ENCODE measurements at regions not wholly inside any gene's neighbourhood (a gene's known extent, or its start where the extent isn't known, plus 50 kb on each side); places are given as distances from the start of the nearest gene placed in this dataset.

DNA sequence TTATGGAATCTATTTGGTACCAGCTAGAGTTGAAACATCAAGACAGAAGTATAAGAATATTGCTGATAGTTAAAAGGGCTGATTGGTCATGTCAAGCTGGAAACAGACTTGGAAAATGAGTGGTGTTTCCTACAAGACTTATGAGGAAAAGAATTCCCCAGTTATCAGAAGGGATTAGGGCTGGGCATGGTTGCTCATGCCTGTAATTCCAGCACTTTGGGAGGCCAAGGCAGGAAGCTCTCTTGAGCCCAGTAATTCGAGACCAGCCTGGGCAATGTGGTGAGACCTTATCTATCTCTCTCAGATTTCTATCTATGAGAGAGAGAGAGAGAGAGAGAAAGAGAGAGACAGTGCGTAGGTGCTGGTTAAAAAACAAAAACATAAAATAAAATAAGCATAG, 139.5 kb upstream of the PMFBP1 start:
- 0% methylated on average over 2 of the region's 2 CpGs for WGBS (ENCODE audit: insufficient coverage, low coverage, missing lambda C conversion rate)
- Histone ChIP-seq H3K36me3 (ENCODE audit: control insufficient read depth, insufficient read depth, low read length) (no peaks in the 10 kb centered on the region), H3K4me1 (replicated peaks in 1 of 2; ENCODE audit: control insufficient read depth in 2 of 2, insufficient read depth in 2 of 2, low read length in 2 of 2) (no peaks in the 10 kb centered on the region), H3K9me3 (replicated peaks; ENCODE audit: control insufficient read depth, insufficient read depth, low read depth, low read length) (no peaks in the 10 kb centered on the region), H3K9ac (ENCODE audit: insufficient read depth in 1 of 2, low read depth in 2 of 2, low read length in 2 of 2) (no peak overlapping the region), H2AFZ (ENCODE audit: low read depth, low read length) (no peak overlapping the region), H3K9me1 (ENCODE audit: control insufficient read depth, insufficient read depth, low read length) (no peaks in the 10 kb centered on the region), H3K27ac (ENCODE audit: extremely low read depth, low read depth, low read length) (no peak overlapping the region), H3K79me2 (ENCODE audit: control insufficient read depth, insufficient read depth, low read length) (no peaks in the 10 kb centered on the region), H4K20me1 (replicated peaks; ENCODE audit: control insufficient read depth, insufficient read depth, low read length) (no peaks in the 10 kb centered on the region), H3K4me3 (no peak overlapping the region), H3K4me2 (ENCODE audit: insufficient read depth, low read length) (no peak overlapping the region), H3K27me3 (ENCODE audit: control insufficient read depth in 2 of 2, insufficient read depth in 2 of 2, low read length in 2 of 2) (no peaks in the 10 kb centered on the region)
- TF ChIP-seq KDM1A (IDR thresholded peaks at IDR 0.05) = no peak
- ChIA-PET POLR2A (no interaction called here), CTCF (ENCODE audit: low intra/inter-chr PET ratio) (no interaction called here)
- ATAC-seq = no peak
- no TSS peak for BruUV-seq (replicated peaks)
- intact Hi-C loops (cut with micrococcal nuclease) = no loop called here
- no peak for DNase-seq (ENCODE audit: extremely low read depth in 1 of 4, low spot score in 3 of 4)
- FAIRE-seq = no peak
- in situ Hi-C loops (cut with MboI) = no loop called here

DNA sequence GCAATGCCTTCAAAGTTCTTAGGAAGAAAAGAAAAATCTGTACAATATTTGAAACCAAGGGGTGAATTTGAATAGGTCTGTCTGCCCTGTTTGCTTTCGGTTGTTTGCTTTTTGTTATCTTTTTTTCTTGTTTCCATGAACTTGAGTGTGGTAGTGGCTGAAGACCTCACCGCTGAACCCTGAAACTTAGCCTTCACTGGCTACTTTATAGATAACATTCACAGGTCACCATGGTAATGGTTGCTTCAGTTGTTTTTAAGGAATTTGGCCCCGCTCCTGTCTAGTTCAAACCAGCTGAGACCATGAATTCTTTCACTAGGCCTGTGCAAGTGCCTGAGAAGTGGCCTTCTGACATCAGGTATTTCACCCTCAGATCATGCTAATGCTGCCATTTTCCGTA, 137.0 kb upstream of the PMFBP1 start:
- intact Hi-C loops (cut with micrococcal nuclease) = no loop called here
- H3K4me1 ChIP-seq (replicated peaks in 1 of 2; ENCODE audit: control insufficient read depth in 2 of 2, insufficient read depth in 2 of 2, low read length in 2 of 2) = no peaks in the 10 kb centered on the region
- no peak overlapping the region for H3K9ac ChIP-seq (ENCODE audit: insufficient read depth in 1 of 2, low read depth in 2 of 2, low read length in 2 of 2)
- in situ Hi-C loops (cut with MboI) = no loop called here
- ChIA-PET POLR2A (no interaction called here), CTCF (ENCODE audit: low intra/inter-chr PET ratio) (no interaction called here)
- no peak overlapping the region for H2AFZ ChIP-seq (ENCODE audit: low read depth, low read length)
- H3K36me3 ChIP-seq (ENCODE audit: control insufficient read depth, insufficient read depth, low read length) = no peaks in the 10 kb centered on the region
- H3K79me2 ChIP-seq (ENCODE audit: control insufficient read depth, insufficient read depth, low read length) = no peaks in the 10 kb centered on the region
- FAIRE-seq (no peak), ATAC-seq (no peak), DNase-seq (ENCODE audit: extremely low read depth in 1 of 4, low spot score in 3 of 4) (no peak)
- no peaks in the 10 kb centered on the region for H4K20me1 ChIP-seq (replicated peaks; ENCODE audit: control insufficient read depth, insufficient read depth, low read length)
- H3K27me3 ChIP-seq (ENCODE audit: control insufficient read depth in 2 of 2, insufficient read depth in 2 of 2, low read length in 2 of 2) = no peaks in the 10 kb centered on the region
- H3K9me1 ChIP-seq (ENCODE audit: control insufficient read depth, insufficient read depth, low read length) = no peaks in the 10 kb centered on the region
- 3% methylated on average over 4 of the region's 4 CpGs for WGBS (ENCODE audit: insufficient coverage, low coverage, missing lambda C conversion rate)
- H3K9me3 ChIP-seq (replicated peaks; ENCODE audit: control insufficient read depth, insufficient read depth, low read depth, low read length) = no peaks in the 10 kb centered on the region
- no TSS peak for BruUV-seq (replicated peaks)
- no peak overlapping the region for H3K27ac ChIP-seq (ENCODE audit: extremely low read depth, low read depth, low read length)
- H3K4me2 ChIP-seq (ENCODE audit: insufficient read depth, low read length) = no peak overlapping the region
- no peak overlapping the region for H3K4me3 ChIP-seq
- TF ChIP-seq, protein P1, sequence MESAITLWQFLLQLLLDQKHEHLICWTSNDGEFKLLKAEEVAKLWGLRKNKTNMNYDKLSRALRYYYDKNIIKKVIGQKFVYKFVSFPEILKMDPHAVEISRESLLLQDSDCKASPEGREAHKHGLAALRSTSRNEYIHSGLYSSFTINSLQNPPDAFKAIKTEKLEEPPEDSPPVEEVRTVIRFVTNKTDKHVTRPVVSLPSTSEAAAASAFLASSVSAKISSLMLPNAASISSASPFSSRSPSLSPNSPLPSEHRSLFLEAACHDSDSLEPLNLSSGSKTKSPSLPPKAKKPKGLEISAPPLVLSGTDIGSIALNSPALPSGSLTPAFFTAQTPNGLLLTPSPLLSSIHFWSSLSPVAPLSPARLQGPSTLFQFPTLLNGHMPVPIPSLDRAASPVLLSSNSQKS (CRISPR knock-in tag; IDR thresholded peaks at IDR 0.05) = no peak
- no peak for TF ChIP-seq MYC (IDR thresholded peaks at IDR 0.05; ENCODE audit: low read depth, low read length)
- no peak for TF ChIP-seq MYC (CRISPR knock-in tag; IDR thresholded peaks at IDR 0.05; ENCODE audit: borderline replicate concordance, low read depth)
- TF ChIP-seq ZNF3 (CRISPR knock-in tag; IDR thresholded peaks at IDR 0.05) = no peak
- no peak for TF ChIP-seq POLR2B (IDR thresholded peaks at IDR 0.05; ENCODE audit: low read depth, partially characterized antibody)
- no peak for TF ChIP-seq TCF3 (CRISPR knock-in tag; IDR thresholded peaks at IDR 0.05)
- TF ChIP-seq, protein P2, sequence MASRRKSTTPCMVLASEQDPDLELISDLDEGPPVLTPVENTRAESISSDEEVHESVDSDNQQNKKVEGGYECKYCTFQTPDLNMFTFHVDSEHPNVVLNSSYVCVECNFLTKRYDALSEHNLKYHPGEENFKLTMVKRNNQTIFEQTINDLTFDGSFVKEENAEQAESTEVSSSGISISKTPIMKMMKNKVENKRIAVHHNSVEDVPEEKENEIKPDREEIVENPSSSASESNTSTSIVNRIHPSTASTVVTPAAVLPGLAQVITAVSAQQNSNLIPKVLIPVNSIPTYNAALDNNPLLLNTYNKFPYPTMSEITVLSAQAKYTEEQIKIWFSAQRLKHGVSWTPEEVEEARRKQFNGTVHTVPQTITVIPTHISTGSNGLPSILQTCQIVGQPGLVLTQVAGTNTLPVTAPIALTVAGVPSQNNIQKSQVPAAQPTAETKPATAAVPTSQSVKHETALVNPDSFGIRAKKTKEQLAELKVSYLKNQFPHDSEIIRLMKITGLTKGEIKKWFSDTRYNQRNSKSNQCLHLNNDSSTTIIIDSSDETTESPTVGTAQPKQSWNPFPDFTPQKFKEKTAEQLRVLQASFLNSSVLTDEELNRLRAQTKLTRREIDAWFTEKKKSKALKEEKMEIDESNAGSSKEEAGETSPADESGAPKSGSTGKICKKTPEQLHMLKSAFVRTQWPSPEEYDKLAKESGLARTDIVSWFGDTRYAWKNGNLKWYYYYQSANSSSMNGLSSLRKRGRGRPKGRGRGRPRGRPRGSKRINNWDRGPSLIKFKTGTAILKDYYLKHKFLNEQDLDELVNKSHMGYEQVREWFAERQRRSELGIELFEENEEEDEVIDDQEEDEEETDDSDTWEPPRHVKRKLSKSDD (conservative IDR thresholded peaks at IDR 0.05; ENCODE audit: low read length) = no peak
- TF ChIP-seq ZNF224 (CRISPR knock-in tag; IDR thresholded peaks at IDR 0.05) = no peak
- no peak for TF ChIP-seq EP400 (IDR thresholded peaks at IDR 0.05)
- TF ChIP-seq SMAD3 (CRISPR knock-in tag; conservative IDR thresholded peaks at IDR 0.05) = no peak
- no peak for TF ChIP-seq ETV5 (CRISPR knock-in tag; IDR thresholded peaks at IDR 0.05; ENCODE audit: low read depth)
- TF ChIP-seq POLR2A (conservative IDR thresholded peaks at IDR 0.05) = no peak
- no peak for TF ChIP-seq TEAD4 (IDR thresholded peaks at IDR 0.05; ENCODE audit: low read length)
- no peak for TF ChIP-seq TEAD4 (CRISPR knock-in tag; IDR thresholded peaks at IDR 0.05; ENCODE audit: borderline replicate concordance)
- TF ChIP-seq SREBF2 (CRISPR knock-in tag; IDR thresholded peaks at IDR 0.05) = no peak
- TF ChIP-seq ZC3H8 (IDR thresholded peaks at IDR 0.05) = no peak
- TF ChIP-seq EP300 (IDR thresholded peaks at IDR 0.05; ENCODE audit: low read length) = no peak

Measured in K562 (cell line).